ENCODE measurements at regions not wholly inside any gene's neighbourhood (a gene's known extent, or its start where the extent isn't known, plus 50 kb on each side); places are given as distances from the start of the nearest gene placed in this dataset.

DNA sequence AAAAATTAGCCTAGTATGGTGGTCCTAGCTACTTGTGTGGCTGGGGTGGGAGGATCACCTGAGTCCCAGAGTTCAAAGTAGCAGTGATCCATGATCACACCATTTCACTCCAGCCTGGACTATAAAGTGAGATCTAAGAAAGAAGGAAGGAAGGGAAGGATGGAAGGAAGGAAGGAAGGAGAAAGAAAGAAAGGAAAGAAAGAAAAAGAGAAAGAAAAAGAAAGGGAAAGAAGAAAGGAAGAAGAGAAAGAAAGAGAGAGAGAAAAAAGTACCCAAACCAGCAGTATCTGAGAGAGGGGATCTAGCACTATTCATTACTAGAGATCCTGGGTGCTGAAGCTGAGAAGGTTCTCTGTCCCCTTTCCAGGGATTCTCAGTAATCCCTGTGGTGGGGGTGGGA, 197.8 kb downstream of the CD83 start:
- no peak overlapping the region for H4K8ac ChIP-seq (replicated peaks; ENCODE audit: insufficient read length, low read depth, low read length)
- peaks cover 3% of the 10 kb centered on the region; the same call in 1 of the 2 replicates for H3K4me1 ChIP-seq (ENCODE audit: insufficient read depth, low read length)
- no peak overlapping the region for H3T11ph ChIP-seq (ENCODE audit: low read length)

More for the DNA sequence above, 197.8 kb downstream of the CD83 start:
- Histone ChIP-seq H3K4me2 (ENCODE audit: insufficient read depth, insufficient read length, low read length) (no peak overlapping the region), H3K79me1 (ENCODE audit: insufficient read depth, low read depth, low read length, poor library complexity, severe bottlenecking) (no peaks in the 10 kb centered on the region), H2BK12ac (ENCODE audit: insufficient read length, low read depth, low read length) (no peak overlapping the region), H3K4ac (ENCODE audit: low read depth, low read length) (no peak overlapping the region), H3K9me3 (ENCODE audit: control insufficient read depth, low read depth, low read length) (no peaks in the 10 kb centered on the region), H4K20me1 (ENCODE audit: control insufficient read depth, insufficient read depth, insufficient read length) (no peaks in the 10 kb centered on the region), H4K5ac (ENCODE audit: insufficient read length, low read depth, low read length) (no peak overlapping the region), H2AFZ (ENCODE audit: low read length) (no peak overlapping the region), H2AK5ac (ENCODE audit: insufficient read length, low read length) (no peak overlapping the region), H3K14ac (ENCODE audit: insufficient read depth, low read length) (no peak overlapping the region), H3K9ac (ENCODE audit: extremely low read depth, insufficient read length, low read length) (no peak overlapping the region), H2BK5ac (ENCODE audit: insufficient read length, low read length) (no peak overlapping the region), H3K27me3 (ENCODE audit: insufficient read depth, low read length) (no peaks in the 10 kb centered on the region), H2BK15ac (ENCODE audit: low read depth, low read length) (no peak overlapping the region), H2BK120ac (ENCODE audit: low read depth, low read length, poor library complexity, severe bottlenecking) (no peak overlapping the region), H3K79me2 (ENCODE audit: insufficient read depth, low read length) (no peaks in the 10 kb centered on the region), H3K23me2 (ENCODE audit: insufficient read length, low read depth, low read length, poor library complexity, severe bottlenecking) (no peaks in the 10 kb centered on the region), H2BK20ac (ENCODE audit: low read depth, low read length, poor library complexity, severe bottlenecking) (no peak overlapping the region), H3K56ac (ENCODE audit: insufficient read length, low read depth, low read length) (no peak overlapping the region), H3K18ac (ENCODE audit: insufficient read length, low read depth, low read length) (no peak overlapping the region), H3K27ac (ENCODE audit: insufficient read length, low read depth, low read length) (no peak overlapping the region), H4K91ac (ENCODE audit: insufficient read length, low read depth, low read length) (no peak overlapping the region), H3K23ac (ENCODE audit: insufficient read length, low read depth, low read length) (no peak overlapping the region)
- Mint-ChIP-seq H3K4me1 (peaks cover 18 to 41% of the 10 kb centered on the region in 2 experiments), H3K4me3 (no peak overlapping the region), H3K36me3 (ENCODE audit: insufficient read depth in 1 of 3, low read depth in 3 of 3) (no peaks in the 10 kb centered on the region), H3K9me3 (no peaks in the 10 kb centered on the region), H3K27ac (no peak overlapping the region), H3K27me3 (ENCODE audit: low read depth) (no peaks in the 10 kb centered on the region)
- DNase-seq, result no peak
- TF ChIP-seq, protein P1, sequence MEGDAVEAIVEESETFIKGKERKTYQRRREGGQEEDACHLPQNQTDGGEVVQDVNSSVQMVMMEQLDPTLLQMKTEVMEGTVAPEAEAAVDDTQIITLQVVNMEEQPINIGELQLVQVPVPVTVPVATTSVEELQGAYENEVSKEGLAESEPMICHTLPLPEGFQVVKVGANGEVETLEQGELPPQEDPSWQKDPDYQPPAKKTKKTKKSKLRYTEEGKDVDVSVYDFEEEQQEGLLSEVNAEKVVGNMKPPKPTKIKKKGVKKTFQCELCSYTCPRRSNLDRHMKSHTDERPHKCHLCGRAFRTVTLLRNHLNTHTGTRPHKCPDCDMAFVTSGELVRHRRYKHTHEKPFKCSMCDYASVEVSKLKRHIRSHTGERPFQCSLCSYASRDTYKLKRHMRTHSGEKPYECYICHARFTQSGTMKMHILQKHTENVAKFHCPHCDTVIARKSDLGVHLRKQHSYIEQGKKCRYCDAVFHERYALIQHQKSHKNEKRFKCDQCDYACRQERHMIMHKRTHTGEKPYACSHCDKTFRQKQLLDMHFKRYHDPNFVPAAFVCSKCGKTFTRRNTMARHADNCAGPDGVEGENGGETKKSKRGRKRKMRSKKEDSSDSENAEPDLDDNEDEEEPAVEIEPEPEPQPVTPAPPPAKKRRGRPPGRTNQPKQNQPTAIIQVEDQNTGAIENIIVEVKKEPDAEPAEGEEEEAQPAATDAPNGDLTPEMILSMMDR (conservative IDR thresholded peaks at IDR 0.05), result no peak
